Adrenal gland (tissue), 9 donors: ENCODE measurements at regions not wholly inside any gene's neighbourhood (a gene's known extent, or its start where the extent isn't known, plus 50 kb on each side); places are given as distances from the start of the nearest gene placed in this dataset.

Experiments used
- DNase-seq, 7 donors: peaks; one replicate each; pipeline ENCODE4 v3.0.0-alpha.2; 2019 to 2020
- H3K27ac ChIP-seq, 5 donors: fragments of 200-600 bp; sonication (generic) in 4 of 5; 1 replicate in 3 of 5; 2 replicates in 2 of 5; pipeline versions ENCODE4 v1.5.1 to v1.8.0; 2016 to 2020; ENCODE audit warnings: mild to moderate bottlenecking in 1 of 5
- H3K27me3 ChIP-seq: fragments of 200-600 bp; 2 replicates; pipeline ENCODE4 v1.8.0; 2021
- H3K36me3 ChIP-seq, 2 donors: fragments of 200-600 bp; replicated peaks in 1 of 2; 1 replicate in 1 of 2; 2 replicates in 1 of 2; pipeline versions ENCODE4 v1.5.1 to v1.8.0; 2018 to 2022
- H3K4me1 ChIP-seq, 2 donors: fragments of 200-600 bp; replicated peaks in 1 of 2; 1 replicate in 1 of 2; 2 replicates in 1 of 2; pipeline versions ENCODE4 v1.5.1 to v1.8.0; 2018 to 2021
- H3K4me3 ChIP-seq, 4 donors: fragments of 200-600 bp; sonication (generic) in 3 of 4; one replicate each; pipeline ENCODE4 v1.5.1; 2016 to 2018
- H3K9me3 ChIP-seq, 3 donors: fragments of 200-600 bp; sonication (generic) in 1 of 3; replicated peaks in 1 of 3; 1 replicate in 2 of 3; 2 replicates in 1 of 3; pipeline versions ENCODE4 v1.5.1 to v1.8.0; 2016 to 2021
- POLR2A ChIP-seq, 2 donors: fragments of 450-650 bp; IDR thresholded peaks; one replicate each; pipeline ENCODE4 v1.6.1; 2017; ENCODE audit warnings: antibody characterized with exemption in 2 of 2, mild to moderate bottlenecking in 2 of 2, moderate library complexity in 1 of 2
- WGBS, 4 donors: extraction: QIAGEN DNeasy Blood & Tissue Kit in 2 of 4; methylation state at CpG; one replicate each; pipeline versions ENCODE4 v1.1.5 to v1.1.7; 2013 to 2017; 5-methylcytosine and 5-hydroxymethylcytosine counted together
- intact Hi-C, 2 donors: fragments of 100-400 bp; cut with DNase I; formaldehyde crosslinking; loops; one replicate each; pipeline versions ENCODE4 v1.14.1 to v1.15.0; 2022 to 2023
- TF ChIP-seq, protein P1 (sequence below), 6 experiments: fragments of 450-650 bp in 4 of 6; fragments of 200-600 bp in 2 of 6; sonication (generic) in 1 of 6; IDR thresholded peaks; 1 replicate in 5 of 6; 2 replicates in 1 of 6; pipeline versions ENCODE4 v1.5.1 to v1.8.0; 2016 to 2021; ENCODE audit warnings: antibody characterized with exemption in 6 of 6, mild to moderate bottlenecking in 2 of 6, moderate library complexity in 1 of 6
- donor health status: healthy with polysubstance abuse.
- donor health status: Bipolar disorder and iron deficiency.
- donor health status: DM: yes; HTN: yes; CAD: no.
- donor health status: DM: no; HTN: no; CAD: no.
- donor health status: DM: no; HTN: no; CAD: no.

DNA sequence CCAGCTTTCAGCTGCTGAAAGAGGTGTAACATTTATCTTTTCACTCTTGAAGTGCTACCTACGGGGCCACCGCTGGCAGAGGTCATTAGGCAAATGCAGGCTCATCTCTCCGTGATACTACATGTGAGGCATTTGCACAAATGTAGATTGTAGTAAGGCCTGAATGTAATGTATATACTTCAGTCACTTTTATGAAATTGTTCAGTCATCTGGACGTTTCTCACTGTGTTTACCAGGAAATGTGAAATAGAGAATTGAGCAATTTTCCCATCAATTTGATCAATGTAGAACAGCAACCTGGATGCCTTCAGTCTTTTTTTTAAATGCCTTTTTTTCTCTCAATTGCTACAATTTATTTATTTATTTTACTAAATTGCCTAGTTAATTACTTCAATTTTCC is 368.3 kb upstream of the AZI2 start:
- 46 to 67% (median 58%) methylated on average over 4 of the region's 4 CpGs for WGBS, 4 donors
- Histone ChIP-seq H3K9me3 (no peaks in the 10 kb centered on the region), H3K36me3 (no peaks in the 10 kb centered on the region), H3K4me3 (no peak overlapping the region), H3K27me3 (no peaks in the 10 kb centered on the region), H3K4me1 (no peaks in the 10 kb centered on the region), H3K27ac (no peak overlapping the region)
- DNase-seq = no peak
- intact Hi-C loops = no loop called here
- TF ChIP-seq, protein P1, sequence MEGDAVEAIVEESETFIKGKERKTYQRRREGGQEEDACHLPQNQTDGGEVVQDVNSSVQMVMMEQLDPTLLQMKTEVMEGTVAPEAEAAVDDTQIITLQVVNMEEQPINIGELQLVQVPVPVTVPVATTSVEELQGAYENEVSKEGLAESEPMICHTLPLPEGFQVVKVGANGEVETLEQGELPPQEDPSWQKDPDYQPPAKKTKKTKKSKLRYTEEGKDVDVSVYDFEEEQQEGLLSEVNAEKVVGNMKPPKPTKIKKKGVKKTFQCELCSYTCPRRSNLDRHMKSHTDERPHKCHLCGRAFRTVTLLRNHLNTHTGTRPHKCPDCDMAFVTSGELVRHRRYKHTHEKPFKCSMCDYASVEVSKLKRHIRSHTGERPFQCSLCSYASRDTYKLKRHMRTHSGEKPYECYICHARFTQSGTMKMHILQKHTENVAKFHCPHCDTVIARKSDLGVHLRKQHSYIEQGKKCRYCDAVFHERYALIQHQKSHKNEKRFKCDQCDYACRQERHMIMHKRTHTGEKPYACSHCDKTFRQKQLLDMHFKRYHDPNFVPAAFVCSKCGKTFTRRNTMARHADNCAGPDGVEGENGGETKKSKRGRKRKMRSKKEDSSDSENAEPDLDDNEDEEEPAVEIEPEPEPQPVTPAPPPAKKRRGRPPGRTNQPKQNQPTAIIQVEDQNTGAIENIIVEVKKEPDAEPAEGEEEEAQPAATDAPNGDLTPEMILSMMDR (IDR thresholded peaks at IDR 0.05) = no peak
- no peak for TF ChIP-seq POLR2A (IDR thresholded peaks at IDR 0.05)

- no peak overlapping the region for H3K27ac ChIP-seq
- no peak for DNase-seq
- TF ChIP-seq POLR2A (IDR thresholded peaks at IDR 0.05) = no peak
- TF ChIP-seq, protein P1 (IDR thresholded peaks at IDR 0.05) = no peak
- 57 to 66% (median 63%) methylated on average over 4 of the region's 4 CpGs for WGBS, 4 donors
- no peaks in the 10 kb centered on the region for H3K4me1 ChIP-seq
- intact Hi-C loops = no loop called here
- H3K4me3 ChIP-seq = no peak overlapping the region
- no peaks in the 10 kb centered on the region for H3K9me3 ChIP-seq
- H3K36me3 ChIP-seq = no peaks in the 10 kb centered on the region
- no peaks in the 10 kb centered on the region for H3K27me3 ChIP-seq
Observed at GRCh38 chr3:28718074-28718849, 369.6 kb upstream of the AZI2 start.

GRCh38 chr3:28726840-28727239 is 378.2 kb upstream of the AZI2 start:
- H3K4me3 ChIP-seq = no peak overlapping the region
- TF ChIP-seq, protein P1 (IDR thresholded peaks at IDR 0.05) = peak; percentile 17 to 38 (median 34)
- TF ChIP-seq POLR2A (IDR thresholded peaks at IDR 0.05) = no peak
- DNase-seq = peak; percentile 15 to 73 (median 37)
- no peaks in the 10 kb centered on the region for H3K36me3 ChIP-seq
- no peaks in the 10 kb centered on the region for H3K9me3 ChIP-seq
- 44 to 55% (median 51%) methylated on average over 3 of the region's 3 CpGs for WGBS, 4 donors
- H3K27me3 ChIP-seq = no peaks in the 10 kb centered on the region
- intact Hi-C loops = no loop called here
- H3K4me1 ChIP-seq = no peaks in the 10 kb centered on the region
- H3K27ac ChIP-seq = no peak overlapping the region

- TF ChIP-seq, protein P1 (IDR thresholded peaks at IDR 0.05) = no peak
- TF ChIP-seq POLR2A (IDR thresholded peaks at IDR 0.05) = no peak
- Histone ChIP-seq H3K36me3 (no peaks in the 10 kb centered on the region), H3K27me3 (no peaks in the 10 kb centered on the region), H3K4me3 (no peak overlapping the region), H3K4me1 (no peaks in the 10 kb centered on the region), H3K9me3 (no peaks in the 10 kb centered on the region), H3K27ac (no peak overlapping the region)
- intact Hi-C loops = no loop called here
- DNase-seq = no peak
Observed at GRCh38 chr3:28727307-28727706, 378.7 kb upstream of the AZI2 start.
